CD4-positive, alpha-beta T cell treated with Interleukin-4 for 4 hours (primary cell): ENCODE measurements at regions not wholly inside any gene's neighbourhood (a gene's known extent, or its start where the extent isn't known, plus 50 kb on each side); places are given as distances from the start of the nearest gene placed in this dataset.

ENCODE experiments used
- DNase-seq: peaks from one replicate; pipeline ENCODE4 v3.0.0-alpha.2; 2020

- no peak for DNase-seq
Measured at GRCh38 chr16:79668502-79668901, 68.0 kb upstream of the MAF start.

DNA sequence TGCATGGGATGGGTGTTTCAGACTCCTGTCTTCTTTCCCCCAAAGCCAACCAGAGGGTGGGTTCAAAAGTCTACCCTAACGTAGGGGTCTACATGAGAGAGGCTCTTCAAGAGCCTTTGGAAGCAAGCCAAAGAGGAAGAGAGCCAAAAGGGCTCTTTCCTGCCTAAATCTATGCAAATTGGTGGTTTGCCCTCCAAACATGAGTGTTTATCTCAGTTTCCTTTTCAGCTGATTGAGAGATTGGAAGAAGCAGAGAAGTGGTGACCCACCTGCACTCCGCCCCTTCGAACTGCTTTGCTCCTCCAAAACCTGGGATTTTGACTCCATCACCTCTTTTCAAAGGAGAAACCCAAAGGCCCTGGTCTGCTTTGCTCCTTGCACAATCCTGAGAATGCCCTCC lies 65.4 kb upstream of the MAF start:
- no peak for DNase-seq

DNA sequence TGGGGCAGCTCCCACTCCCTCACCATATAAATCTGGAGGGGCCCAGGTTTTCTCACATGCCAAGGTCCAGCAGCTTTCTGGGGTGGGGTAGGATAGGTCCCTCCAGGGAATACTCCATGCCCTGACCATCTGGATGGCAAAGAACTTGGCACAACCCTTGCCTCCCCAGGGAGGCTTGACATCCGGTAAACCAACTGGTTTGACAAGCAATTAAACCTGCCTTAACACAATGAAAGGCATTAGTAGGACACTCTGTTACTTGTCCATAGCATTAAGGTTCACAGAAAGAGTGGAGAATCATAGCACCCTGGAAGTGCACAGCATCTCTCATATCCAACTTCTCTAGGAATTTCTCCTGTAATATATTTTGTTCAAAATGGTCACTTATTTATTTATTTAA lies 63.9 kb upstream of the MAF start:
- no peak for DNase-seq

- no peak for DNase-seq
Measured at GRCh38 chr16:79662669-79663313, 62.3 kb upstream of the MAF start.

- DNase-seq = no peak
Measured at GRCh38 chr16:79662122-79662521, 61.6 kb upstream of the MAF start.

- DNase-seq = no peak
Measured at GRCh38 chr16:79661578-79661977, 61.0 kb upstream of the MAF start.

DNA sequence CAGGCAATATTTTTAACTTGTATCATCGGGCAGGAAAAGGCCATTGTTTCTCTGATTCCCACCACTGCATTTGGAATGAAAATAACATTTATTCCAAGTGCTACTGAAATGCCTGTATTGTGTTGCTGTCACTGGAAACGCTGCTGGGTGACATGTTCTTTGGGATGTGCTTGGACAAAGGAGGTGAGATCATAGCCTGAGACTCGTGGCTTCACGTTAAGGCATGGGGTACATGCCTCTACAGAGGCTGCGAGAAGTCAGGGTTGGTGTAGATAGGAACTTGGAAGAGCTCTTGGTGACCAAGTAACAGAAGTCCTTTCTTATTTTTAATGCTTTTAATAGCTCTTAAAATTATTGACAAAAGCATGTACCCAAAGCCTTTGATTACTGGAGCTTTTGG lies 58.8 kb upstream of the MAF start:
- no peak for DNase-seq

- DNase-seq = peak; percentile 18
Measured at GRCh38 chr16:79658301-79659033, 57.9 kb upstream of the MAF start.

DNA sequence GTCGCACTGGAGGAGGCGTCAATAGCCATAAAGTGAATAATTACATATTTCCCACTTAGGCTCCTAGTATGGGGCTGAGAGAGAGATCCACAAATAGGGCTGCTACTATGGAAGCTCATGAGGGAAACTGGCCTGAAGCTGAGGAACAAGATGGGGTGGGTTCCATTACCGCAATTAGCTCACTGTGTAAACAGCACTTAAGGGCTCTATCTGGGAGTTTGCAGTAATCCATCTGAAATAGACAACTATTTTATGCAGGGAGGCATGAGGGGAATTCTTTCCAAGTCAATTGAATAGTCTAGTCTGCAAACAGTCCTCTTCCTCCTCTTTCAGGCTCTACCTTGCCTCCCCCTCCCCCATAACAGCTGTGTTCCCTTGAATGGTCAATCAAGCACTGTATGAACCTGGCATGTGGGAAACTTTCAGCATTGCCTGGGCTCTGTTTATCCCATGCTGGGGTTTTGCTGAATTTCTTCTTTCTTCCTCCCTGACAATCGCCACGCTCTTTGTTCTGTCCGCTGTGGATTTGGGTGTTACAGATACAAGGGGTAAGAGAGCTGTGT lies 56.1 kb upstream of the MAF start:
- DNase-seq = no peak

DNA sequence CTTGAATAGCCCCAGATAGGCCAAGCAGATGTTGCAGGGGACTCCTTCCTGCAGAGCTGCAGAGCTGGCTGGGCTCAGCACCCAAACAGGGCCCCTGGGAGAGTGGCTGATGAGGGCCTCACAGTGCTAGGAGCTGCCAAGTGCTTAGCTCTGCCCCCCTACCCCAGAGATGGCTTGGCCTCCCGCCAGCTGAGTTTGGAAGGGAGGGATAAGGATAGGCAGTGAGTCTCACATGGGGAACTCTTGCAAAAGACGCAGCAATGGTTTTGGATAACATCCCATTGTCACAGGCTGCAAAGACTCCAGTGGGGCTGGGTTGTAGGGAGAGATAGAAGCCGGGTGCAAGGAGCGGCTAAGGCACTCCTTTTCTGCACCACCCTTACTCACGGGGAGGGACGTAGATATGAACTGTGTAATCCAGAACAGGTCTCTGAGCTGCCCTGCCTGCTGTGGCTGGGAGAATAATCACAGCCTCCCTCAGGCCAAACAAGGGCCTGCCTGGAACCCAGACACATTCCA lies 52.9 kb upstream of the MAF start:
- no peak for DNase-seq

DNA sequence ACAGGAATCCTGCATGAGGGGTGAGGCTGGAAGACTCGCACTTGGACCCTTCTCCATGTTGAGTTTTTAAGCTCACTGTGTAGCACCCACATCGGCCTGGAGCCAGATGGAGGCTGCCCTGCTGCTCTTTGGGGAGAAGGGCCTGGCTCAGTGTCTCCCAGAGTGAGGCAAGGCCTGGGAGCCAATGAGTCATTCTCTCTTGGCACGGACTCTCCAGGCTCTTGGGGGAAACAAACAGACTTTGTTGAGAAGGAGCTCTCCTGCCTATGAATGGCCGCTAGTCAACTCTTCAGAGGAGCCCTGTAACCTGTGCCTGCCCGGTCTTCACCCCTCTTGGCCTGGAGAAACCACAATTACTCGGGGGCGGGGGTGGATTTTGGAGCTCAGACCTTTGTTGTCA lies 50.8 kb upstream of the MAF start:
- no peak for DNase-seq
